ENCODE measurements at regions not wholly inside any gene's neighbourhood (a gene's known extent, or its start where the extent isn't known, plus 50 kb on each side); places are given as distances from the start of the nearest gene placed in this dataset.

DNA sequence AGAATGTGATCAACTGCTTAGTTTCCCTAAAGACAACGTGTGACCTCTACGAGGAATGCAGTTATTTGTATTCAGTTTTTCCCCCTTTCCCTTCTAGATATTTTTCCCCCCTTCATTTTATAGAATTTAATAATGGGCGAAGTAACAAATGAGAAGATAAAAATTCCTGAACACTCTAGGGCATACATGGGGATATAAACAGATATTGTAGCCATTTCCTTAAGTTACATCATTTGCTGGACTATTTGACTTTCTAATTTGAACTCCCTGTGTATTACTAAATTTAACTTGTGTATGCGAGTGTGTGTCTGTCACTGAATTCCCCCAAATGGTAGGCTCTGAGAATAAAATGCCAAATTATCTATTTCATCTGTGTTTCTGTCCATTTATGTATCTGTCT lies 99.0 kb upstream of the ZFP64 start:
- TF ChIP-seq POLR2A (IDR thresholded peaks at IDR 0.05; ENCODE audit: low read depth, low read length): no peak
- TF ChIP-seq TAF1 (IDR thresholded peaks at IDR 0.05; ENCODE audit: low read depth, low read length): no peak
- no peak for TF ChIP-seq SPI1 (IDR thresholded peaks at IDR 0.05; ENCODE audit: low read depth, low read length)
- no peak for TF ChIP-seq POLR2AphosphoS5 (IDR thresholded peaks at IDR 0.05; ENCODE audit: low read depth, low read length)
